NCI-H2171 (cell line): ENCODE measurements at regions not wholly inside any gene's neighbourhood (a gene's known extent, or its start where the extent isn't known, plus 50 kb on each side); places are given as distances from the start of the nearest gene placed in this dataset.
"Not testable (repeated sequence)": the region's sequence is repeated elsewhere in the genome, so short reads cannot be mapped to it uniquely, and the experiment has no call there.

Source experiments
- DNase-seq: peaks from one replicate; lab custom pipeline; 2025; lab: John Stamatoyannopoulos, UW

DNA sequence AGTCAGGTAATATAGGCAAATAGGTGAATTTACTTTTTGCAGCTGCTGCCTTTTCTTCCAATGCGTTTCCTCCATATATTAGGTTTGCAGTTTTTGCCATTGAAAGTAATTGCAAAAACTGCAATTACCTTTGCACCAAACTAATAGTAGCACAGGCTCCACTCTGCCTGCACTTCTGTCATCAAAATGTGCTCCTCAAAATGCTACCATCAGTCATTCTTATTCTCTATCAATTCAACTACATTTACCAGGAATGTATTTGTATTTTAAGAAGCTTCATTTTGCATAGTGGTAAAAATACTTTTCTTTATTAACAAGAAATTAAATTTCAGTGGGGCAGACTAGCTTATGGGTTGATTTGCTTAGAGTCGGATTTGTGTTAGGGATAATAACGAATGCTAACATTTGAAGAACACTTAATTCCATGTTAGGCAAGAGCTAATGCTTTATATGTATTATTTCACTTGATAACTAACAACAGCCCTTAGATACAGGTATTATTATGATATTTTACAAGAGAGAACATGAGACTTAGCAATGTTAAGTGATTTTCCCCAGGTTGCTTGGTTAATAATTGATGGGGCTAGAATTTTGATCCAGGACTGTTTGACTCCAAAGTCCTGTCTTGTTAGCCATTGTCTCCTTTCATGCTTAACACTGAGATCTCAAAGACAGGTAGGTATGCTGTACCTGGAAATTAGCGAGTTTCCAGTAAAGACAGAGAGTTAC lies 300.4 kb downstream of the MAN2A1 start:
- DNase-seq = no peak

DNA sequence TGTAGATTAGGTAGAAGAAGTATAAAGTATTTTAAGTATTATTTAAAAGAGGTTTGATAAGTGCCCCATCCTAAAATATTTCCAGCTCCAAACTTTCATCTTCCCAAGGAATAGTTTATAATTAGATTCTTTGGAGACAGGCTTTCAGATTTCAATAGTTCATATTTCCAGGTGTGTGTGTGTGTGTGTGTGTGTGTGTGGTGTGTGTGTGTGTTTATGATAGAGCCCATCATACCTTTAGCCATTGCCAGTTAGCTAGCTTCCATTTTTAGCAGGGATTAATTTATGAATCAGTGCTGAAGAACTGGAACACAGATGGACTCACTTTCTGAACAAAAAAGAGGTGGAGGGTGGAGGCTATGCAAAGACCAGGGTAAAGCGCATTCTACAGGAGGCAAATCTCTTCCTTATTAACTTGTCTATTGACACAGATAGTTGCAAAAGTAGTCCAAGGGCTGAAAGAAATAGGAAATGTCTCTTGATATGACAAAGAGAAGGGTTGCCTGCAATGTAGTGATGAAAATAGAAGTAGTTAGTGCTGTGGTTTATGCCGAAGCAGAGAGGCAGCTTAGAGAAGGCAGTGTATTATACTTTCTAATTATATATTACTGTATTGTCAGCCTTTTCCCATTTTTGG lies 301.1 kb downstream of the MAN2A1 start:
- DNase-seq = no peak

- no peak for DNase-seq
These were observed 302.7 kb downstream of the MAN2A1 start for GRCh38 chr5:109992264-109992915.

DNA sequence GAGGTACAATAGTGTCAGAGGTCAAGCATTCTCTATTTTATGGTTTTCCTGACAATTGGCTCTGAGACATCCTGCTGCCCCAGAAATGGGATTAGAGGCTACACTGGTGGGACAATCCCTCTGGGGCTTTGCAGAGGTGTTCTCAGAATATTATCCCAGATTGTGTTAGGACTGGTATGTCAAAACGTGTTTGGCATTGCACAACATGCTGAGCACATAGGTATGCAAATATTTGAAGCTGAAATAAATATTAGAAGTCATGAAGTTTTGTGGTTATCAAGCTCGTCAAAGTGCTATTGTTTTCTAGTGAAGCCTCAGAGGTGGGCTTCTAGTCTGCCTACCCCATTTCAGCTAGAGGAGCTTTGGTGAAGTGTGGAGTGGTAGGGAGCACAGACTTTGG lies 304.4 kb downstream of the MAN2A1 start:
- DNase-seq = no peak

DNA sequence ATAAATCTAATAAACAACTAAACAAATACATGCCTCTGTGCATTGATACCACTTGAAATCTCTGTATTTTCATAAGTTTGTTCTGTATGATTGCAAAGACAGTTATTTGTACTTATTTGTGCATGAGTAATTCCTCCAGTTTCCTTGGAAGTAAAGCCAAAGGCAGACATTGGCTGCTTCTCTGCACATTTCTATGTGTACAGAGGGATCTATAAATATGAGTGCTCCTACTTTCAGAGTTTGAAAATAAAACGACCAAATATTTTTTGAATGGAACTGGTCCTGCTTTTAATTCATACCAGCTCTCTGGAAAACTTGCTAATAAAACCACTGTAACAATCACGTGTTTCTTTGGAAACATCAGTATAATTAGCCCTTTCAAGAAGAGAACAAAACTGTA lies 306.5 kb downstream of the MAN2A1 start:
- DNase-seq = no peak

DNA sequence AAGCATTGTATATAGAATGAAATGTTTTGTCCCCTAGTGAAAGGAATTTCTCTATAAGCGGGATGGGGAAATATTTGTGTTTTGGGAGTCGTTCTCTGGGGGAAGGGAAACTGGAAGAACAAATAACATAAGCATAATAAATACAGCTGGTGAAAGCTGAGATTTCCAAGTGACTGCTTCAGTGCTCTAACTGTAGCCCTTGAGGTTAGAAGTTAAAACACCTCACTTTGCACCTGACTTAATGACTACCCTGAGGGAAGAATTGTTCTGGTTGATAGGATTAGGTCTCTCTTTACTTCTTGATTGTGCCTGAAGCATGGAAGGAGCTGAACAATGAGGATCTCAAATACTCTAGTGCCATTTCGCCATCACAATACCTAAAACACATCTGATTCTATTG lies 307.4 kb downstream of the MAN2A1 start:
- DNase-seq = no peak

DNA sequence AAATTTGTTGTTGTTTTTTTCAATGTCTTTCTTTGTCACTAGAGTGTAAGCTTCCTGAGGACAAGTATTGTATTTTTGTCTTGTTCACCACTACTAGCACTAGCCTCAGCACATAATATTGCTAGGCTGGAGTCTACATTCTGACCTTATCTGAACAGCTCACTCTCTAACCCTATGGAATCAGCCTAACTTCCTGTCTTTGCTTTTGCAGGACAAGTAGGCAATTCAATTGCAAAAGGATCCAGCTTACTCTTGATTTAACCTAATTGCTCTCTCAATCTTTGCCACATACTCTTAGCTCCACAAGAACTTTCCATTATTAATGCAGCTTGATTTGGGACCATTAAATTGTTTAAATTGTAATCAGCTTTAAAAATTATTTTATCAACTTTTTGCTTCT lies 308.5 kb downstream of the MAN2A1 start:
- no peak for DNase-seq

DNA sequence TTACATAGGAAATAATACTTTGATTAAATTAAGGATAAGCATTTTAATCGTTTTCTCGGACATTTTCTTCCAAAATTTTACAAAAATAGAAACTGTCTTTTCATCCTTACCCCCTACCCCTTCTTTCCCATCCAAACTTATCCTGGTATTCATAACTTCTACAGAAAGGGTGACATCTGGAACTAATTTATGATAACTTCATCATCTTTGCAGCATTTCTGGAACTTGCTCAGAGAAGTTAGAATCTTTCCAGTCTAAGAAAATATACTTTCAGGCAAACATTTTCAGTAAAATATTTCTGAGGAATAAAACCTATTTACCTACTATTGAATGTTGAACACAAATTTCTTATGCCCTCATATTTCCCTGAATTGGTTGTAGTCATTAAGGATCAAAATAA lies 309.0 kb downstream of the MAN2A1 start:
- no peak for DNase-seq

- DNase-seq = no peak
These were observed 311.9 kb downstream of the MAN2A1 start for GRCh38 chr5:110001648-110002047.

GRCh38 chr5:110002652-110003051 lies 312.9 kb downstream of the MAN2A1 start:
- no peak for DNase-seq

- DNase-seq = not testable (repeated sequence)
These were observed 316.3 kb downstream of the MAN2A1 start for GRCh38 chr5:110005907-110006562.

DNA sequence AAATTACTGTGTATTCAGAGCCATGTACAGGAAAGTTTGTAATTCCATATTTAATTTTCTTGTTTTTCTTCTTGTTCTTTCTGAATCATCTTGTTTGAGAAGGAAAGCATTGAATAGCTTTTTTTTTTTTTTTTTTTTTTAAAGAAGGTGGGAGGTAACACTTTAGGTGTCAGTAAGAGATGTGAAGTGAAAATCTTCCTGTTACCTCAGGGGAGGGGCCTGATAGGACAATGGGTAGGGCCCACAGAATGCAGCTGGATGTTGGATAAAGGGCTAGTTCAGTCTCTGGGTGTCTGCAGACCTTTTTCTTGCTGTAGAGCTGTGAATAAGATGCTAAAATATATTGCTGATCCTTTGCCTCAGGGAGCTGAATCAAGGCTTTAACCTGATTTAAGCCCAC lies 317.4 kb downstream of the MAN2A1 start:
- no peak for DNase-seq

DNA sequence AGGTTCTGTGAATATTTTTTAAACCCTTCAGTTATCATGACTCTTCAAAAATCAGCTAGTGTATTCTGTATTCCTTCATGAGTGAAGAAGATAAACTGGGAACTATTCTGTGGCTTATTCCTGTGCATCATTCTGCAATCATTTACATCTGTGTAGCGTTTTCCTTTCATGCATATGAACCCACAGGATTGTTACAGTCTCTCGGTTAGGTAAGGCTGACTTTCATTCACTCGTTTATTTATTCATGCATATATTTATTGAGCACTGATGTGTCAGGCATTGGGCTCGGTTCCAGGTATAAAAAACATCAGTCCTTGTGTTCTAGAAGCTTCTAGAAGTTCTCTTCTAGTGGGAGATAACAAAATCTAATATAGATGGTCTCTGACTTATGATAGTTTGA lies 318.4 kb downstream of the MAN2A1 start:
- DNase-seq = no peak

- peak; percentile 57 for DNase-seq
These were observed 322.4 kb downstream of the MAN2A1 start for GRCh38 chr5:110012145-110012544.

GRCh38 chr5:110013017-110013416 lies 323.3 kb downstream of the MAN2A1 start:
- no peak for DNase-seq

DNA sequence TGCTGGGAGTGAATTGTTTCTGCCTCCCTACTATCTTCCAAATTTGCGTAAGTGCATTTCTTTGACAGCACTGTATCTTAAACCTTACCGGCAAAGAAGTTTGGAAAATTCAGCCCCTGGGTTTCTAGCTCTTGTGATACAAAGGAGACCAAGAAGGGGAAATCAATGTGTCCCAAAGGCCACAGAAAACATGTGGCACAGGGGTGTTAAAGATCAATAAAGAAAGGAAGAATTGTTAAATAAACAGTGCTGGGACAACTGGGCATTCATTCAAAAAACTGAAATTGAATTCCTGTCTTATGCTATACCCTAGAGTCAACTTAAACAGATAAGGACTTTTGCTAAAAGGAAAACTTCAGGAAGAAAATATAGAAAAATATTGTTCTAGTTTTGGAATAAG lies 328.1 kb downstream of the MAN2A1 start:
- no peak for DNase-seq

- no peak for DNase-seq
These were observed 328.8 kb downstream of the MAN2A1 start for GRCh38 chr5:110018509-110018908.

GRCh38 chr5:110019119-110019518 lies 329.4 kb downstream of the MAN2A1 start:
- no peak for DNase-seq

DNA sequence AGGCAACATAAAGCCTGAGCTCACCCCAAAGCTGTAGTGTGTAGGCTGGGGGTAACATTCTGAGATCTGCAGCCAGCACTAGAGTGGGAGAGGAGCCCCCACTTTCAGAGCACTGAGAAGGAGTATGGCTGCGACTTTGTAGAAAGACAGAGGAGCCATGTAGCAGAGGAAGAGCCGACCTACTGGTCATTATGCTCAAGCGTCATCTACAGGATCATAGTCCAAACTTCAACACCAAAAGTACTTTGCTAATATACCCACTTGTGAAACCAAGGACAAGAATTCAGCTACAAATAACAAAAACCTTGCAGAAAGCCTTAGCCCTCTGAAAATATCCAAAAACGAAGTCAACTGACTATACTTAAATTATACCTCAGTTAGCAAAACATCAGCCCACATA lies 330.1 kb downstream of the MAN2A1 start:
- no peak for DNase-seq

GRCh38 chr5:110021251-110021650 lies 331.5 kb downstream of the MAN2A1 start:
- no peak for DNase-seq

DNA sequence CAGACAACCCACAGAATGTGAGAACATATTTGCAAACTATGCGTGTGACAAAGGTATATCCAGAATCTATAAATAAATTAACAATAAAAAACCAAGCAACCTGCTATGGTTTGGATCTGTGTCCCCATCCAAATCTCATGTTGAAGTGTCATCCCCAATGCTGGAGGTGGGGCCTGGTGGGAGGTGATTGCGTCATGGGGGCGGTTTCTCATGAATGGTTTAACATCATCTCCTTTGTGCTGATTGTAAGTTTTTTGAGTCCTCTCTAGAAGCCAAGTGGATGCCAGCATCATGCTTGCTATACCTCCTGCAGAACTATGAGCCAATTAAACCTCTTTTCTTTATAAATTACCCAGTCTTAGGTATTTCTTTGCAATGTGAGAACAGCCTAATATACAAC lies 335.4 kb downstream of the MAN2A1 start:
- no peak for DNase-seq

GRCh38 chr5:110027527-110028322 lies 338.0 kb downstream of the MAN2A1 start:
- no peak for DNase-seq
